Stimulated activated CD4-positive, alpha-beta T cell treated with anti-CD3 and anti-CD28 coated beads, Interleukin-1b, Interleukin-23, amount 100 ng/mL, for 48 hours (primary cell): ENCODE measurements at regions not wholly inside any gene's neighbourhood (a gene's known extent, or its start where the extent isn't known, plus 50 kb on each side); places are given as distances from the start of the nearest gene placed in this dataset.

Source experiments
- DNase-seq: peaks from one replicate; pipeline ENCODE4 v3.0.0-alpha.2; 2020

GRCh38 chr20:50363479-50363878 is 146.7 kb upstream of the PTPN1 start:
- DNase-seq = no peak

GRCh38 chr20:50364542-50364941 is 145.6 kb upstream of the PTPN1 start:
- DNase-seq = no peak

- peak; percentile 25 for DNase-seq
Observed at GRCh38 chr20:50366270-50367103, 143.7 kb upstream of the PTPN1 start.

GRCh38 chr20:50367104-50367674 is 143.0 kb upstream of the PTPN1 start:
- DNase-seq = no peak

GRCh38 chr20:50367739-50368375 is 142.3 kb upstream of the PTPN1 start:
- DNase-seq = no peak

GRCh38 chr20:50368386-50368785 is 141.8 kb upstream of the PTPN1 start:
- no peak for DNase-seq

- DNase-seq = no peak
Observed at GRCh38 chr20:50368813-50369224, 141.4 kb upstream of the PTPN1 start.

- no peak for DNase-seq
Observed at GRCh38 chr20:50369225-50370035, 140.8 kb upstream of the PTPN1 start.

GRCh38 chr20:50370036-50370566 is 140.1 kb upstream of the PTPN1 start:
- no peak for DNase-seq

- DNase-seq = no peak
Observed at GRCh38 chr20:50371878-50372769, 138.1 kb upstream of the PTPN1 start.

- no peak for DNase-seq
Observed at GRCh38 chr20:50372770-50373088, 137.5 kb upstream of the PTPN1 start.

- DNase-seq = no peak
Observed at GRCh38 chr20:50373674-50374286, 136.4 kb upstream of the PTPN1 start.

- no peak for DNase-seq
Observed at GRCh38 chr20:50374541-50375078, 135.6 kb upstream of the PTPN1 start.

- DNase-seq = no peak
Observed at GRCh38 chr20:50376179-50376887, 133.8 kb upstream of the PTPN1 start.

GRCh38 chr20:50376888-50377459 is 133.2 kb upstream of the PTPN1 start:
- DNase-seq = no peak

GRCh38 chr20:50378170-50379000 is 131.8 kb upstream of the PTPN1 start:
- DNase-seq = no peak

- DNase-seq = no peak
Observed at GRCh38 chr20:50379049-50379990, 130.9 kb upstream of the PTPN1 start.
